DMS 273 (cell line): ENCODE measurements at regions not wholly inside any gene's neighbourhood (a gene's known extent, or its start where the extent isn't known, plus 50 kb on each side); places are given as distances from the start of the nearest gene placed in this dataset.
"Not testable (repeated sequence)": the region's sequence is repeated elsewhere in the genome, so short reads cannot be mapped to it uniquely, and the experiment has no call there.

Experiments used
- DNase-seq: peaks from one replicate; lab custom pipeline; 2025; ENCODE audit not compliant: unreplicated experiment; lab: John Stamatoyannopoulos, UW

DNA sequence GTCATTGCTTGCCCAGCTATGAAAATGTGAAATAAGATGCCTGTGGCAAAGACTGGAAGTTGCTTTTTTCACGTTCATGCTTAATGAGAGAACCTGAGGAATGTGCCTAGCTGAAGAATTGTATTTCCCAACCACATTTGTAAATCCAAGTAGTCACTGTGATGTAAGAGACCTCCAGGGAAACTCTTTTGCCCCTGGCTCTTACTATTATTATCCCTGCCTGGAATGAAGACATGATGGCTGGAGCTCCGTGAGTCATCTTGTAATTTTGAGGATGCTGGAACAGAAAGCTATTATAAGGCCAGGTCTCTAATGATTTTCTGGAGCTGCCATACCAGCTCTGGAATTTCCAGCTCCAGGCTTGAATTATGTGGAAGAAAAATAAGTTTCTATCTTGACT, 894.3 kb downstream of the DIAPH3 start:
- DNase-seq: no peak

DNA sequence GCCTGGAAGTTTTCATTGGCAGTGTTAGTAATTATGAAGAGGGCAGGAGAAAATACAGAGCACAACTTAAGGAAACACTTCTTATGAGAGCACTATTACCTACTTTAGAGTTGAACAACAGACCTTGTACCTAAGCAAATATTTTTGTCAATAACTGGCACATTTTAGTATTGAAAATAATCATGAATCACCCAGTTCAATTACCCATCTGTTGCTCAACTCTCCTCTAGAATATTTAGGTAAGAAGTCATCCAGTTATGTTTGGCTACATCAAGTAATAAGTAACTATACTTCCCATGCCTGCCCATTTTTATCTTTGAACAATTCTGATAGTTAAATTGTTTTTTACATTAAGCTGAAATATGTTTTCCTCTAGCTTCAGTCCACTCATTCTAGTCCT, 893.4 kb downstream of the DIAPH3 start:
- no peak for DNase-seq

DNA sequence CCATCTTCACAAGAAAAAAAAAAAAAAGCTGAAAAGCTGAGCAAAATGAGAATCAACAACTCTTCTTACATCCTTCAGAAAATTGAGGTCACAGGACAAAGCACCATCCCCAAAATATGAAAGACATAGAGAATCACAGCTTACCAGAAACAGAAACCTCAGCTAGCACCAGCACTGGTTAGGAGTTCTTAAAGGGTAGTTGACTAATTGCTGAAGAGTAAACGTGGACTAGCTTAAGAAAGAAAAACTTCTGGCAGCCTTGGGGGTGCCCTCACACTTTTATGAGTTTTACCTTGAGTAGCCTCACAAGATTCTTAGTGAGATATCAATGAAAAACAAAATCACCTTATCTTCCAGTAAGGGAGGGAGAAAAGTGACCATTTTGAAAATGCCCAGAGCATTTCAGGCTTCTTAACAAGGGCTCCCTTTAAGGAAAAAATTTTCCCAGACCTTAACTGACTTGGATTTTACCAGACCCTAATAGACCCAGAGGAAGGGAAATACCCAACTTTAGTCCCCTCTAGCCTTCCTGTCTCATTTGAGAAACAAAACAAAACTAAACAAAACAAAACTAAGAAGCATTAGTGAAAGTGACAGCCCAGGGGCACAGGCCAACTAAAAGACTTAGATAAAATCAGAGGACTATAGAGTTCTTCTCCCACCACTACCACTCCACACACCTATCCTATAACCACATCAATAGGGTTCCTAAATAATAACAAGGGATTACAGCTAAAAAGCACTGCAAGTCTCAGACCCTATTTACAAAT, 888.6 kb downstream of the DIAPH3 start:
- no peak for DNase-seq

GRCh38 chr13:59276436-59276835, 887.3 kb downstream of the DIAPH3 start:
- no peak for DNase-seq

GRCh38 chr13:59277106-59277505, 886.6 kb downstream of the DIAPH3 start:
- no peak for DNase-seq

GRCh38 chr13:59279028-59279427, 884.7 kb downstream of the DIAPH3 start:
- DNase-seq: no peak

DNA sequence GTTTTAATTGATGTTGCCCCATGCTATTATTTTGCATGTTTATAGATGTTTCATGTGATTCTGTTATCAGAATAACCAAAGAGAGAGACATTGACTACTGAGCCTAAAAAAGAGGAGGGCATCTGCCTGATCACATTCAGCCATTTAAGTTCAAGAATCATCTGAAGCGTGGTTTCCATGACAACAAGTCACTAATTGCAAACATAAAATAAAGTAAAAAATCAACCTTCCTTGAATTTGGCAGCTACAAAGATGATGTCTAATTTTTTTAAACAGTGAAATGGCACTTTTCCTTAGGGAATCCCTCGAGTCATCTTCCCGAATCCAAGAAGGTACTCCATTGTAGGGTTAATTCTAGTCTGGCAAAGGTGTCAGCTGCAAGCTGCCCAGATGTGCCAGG, 884.2 kb downstream of the DIAPH3 start:
- peak; percentile 0 for DNase-seq

- DNase-seq: peak; percentile 0
These were observed 883.4 kb downstream of the DIAPH3 start for GRCh38 chr13:59280297-59280696.

- DNase-seq: no peak
These were observed 882.3 kb downstream of the DIAPH3 start for GRCh38 chr13:59281453-59281852.

DNA sequence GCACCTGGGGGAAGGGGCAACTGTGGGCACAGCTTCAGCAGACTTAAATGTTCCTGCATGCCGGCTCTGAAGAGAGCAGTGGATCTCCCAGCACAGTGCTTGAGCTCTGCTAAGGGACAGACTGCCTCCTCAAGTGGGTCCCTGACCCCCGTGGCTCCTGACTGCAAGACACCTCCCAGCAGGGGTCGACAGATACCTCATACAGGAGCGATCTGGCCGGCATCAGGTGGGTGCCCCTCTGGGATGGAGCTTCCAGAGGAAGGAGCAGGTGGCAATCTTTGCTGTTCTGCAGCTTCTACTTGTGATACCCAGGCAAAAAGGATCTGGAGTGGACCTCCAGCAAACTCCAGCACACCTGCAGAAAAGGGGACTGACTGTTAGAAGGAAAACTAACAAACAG, 871.5 kb downstream of the DIAPH3 start:
- not testable (repeated sequence) for DNase-seq

DNA sequence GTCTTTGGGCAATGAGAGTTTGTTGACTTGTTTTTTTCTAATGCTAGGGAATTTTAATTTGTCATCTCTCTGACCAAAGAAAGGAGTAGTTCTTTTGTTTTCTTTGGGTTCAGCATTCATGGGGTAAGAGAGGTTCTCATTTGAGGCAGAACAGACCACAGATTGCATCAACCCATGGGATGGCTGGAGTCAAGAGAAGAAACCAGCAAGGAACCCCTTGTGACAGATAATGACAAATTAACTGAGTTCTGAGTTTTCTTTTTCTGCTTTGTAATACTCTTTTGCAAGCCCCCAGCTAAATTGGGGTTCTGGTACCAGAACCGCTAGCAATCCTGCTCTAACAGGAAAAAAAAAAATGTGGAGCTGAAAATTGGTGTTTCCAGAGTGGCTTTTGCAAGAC, 864.1 kb downstream of the DIAPH3 start:
- no peak for DNase-seq

- DNase-seq: no peak
These were observed 863.2 kb downstream of the DIAPH3 start for GRCh38 chr13:59300355-59301173.

DNA sequence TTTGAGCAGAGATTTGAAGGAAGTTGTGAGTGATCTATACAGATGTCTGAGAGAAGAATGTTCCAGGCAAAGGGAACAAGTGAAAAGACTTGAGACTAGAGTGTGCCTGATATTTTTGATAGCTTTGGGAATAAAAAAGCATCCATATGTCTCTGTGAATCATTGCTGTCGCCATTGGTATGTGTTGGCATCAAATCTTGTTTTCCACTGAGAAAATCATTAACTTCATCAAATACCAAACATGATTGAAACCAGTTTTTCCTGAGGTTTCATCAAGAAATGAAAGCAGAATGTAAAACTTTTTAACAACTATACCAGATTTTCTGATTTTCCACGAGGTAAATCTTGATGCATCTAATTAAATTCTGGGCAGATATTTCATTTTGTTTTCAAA, 862.6 kb downstream of the DIAPH3 start:
- DNase-seq: no peak

GRCh38 chr13:59303433-59303832, 860.3 kb downstream of the DIAPH3 start:
- DNase-seq: peak; percentile 4

- DNase-seq: peak; percentile 0
These were observed 859.1 kb downstream of the DIAPH3 start for GRCh38 chr13:59304596-59304995.

GRCh38 chr13:59305896-59306295, 857.8 kb downstream of the DIAPH3 start:
- DNase-seq: no peak

DNA sequence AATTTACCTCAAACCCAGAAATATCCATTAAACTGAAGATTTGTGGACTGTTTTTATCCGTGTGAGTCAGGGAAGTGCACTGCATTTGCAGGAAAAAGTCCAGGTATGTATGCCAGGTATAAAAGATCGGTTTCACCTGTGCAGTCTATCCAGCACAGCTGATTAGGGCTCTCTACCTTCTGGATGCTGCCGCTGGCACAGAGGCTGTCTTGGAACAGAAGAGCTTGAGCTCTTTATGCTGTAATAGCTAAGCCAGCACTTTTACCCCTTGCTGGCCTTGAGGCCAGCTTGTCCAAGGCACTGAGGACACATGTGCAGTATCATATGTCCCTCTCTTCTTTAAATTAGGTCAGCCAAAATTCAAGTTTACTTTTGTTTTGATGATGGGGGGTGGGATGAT, 851.0 kb downstream of the DIAPH3 start:
- no peak for DNase-seq

- peak; percentile 84 for DNase-seq
These were observed 845.3 kb downstream of the DIAPH3 start for GRCh38 chr13:59318320-59318930.

- no peak for DNase-seq
These were observed 844.5 kb downstream of the DIAPH3 start for GRCh38 chr13:59319276-59319675.

- no peak for DNase-seq
These were observed 843.7 kb downstream of the DIAPH3 start for GRCh38 chr13:59320021-59320420.

DNA sequence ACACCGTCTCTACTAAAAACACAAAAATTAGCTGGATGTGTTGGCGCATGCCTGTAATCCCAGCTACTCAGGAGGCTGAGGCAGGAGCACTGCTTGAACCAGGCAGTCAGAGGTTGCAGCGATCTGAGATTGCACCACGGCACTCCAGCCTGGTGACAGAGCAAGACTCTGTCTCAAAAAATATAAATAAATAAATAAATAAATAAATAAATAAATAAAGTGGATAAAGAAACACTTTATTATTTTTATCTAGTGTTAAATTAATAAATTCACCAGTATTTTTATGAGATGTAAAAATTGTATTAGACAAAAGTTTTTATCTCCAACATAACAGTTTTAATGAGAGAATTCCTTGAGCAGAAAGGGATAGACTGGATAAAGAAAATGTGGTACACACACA, 839.3 kb downstream of the DIAPH3 start:
- DNase-seq: not testable (repeated sequence)

DNA sequence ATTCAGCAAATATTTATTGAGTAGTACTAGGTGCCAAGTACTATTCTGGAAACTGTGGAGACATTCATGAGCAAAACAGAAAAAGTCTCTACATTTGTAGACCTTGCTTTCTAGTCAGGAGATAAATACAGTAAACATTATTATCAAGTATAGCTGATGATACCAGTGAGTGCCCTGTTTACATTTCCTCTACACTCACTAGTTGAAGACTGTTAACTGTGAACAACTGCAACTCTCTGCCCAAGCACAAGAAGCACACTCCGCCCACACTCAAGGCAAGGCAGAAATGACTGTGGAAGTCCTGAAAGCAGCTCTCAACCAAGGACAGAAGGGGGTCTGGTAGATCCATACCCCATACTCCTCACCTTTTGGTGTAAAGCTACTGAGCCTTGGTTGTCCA, 837.0 kb downstream of the DIAPH3 start:
- DNase-seq: no peak
